ENCODE measurements at regions not wholly inside any gene's neighbourhood (a gene's known extent, or its start where the extent isn't known, plus 50 kb on each side); places are given as distances from the start of the nearest gene placed in this dataset.

GRCh38 chr6:91654357-91654756, 1067.5 kb upstream of the MAP3K7 start:
- Mint-ChIP-seq H3K36me3 (ENCODE audit: low read depth) (no peaks in the 10 kb centered on the region), H3K4me1 (peaks cover 8% of the 10 kb centered on the region), H3K9me3 (no peaks in the 10 kb centered on the region), H3K27ac (no peak overlapping the region), H3K4me3 (no peak overlapping the region), H3K27me3 (ENCODE audit: low read depth) (no peaks in the 10 kb centered on the region)
- TF ChIP-seq CTCF (IDR thresholded peaks at IDR 0.05; ENCODE audit: unreplicated experiment in 3 of 3) = no peak

- Mint-ChIP-seq H3K36me3 (ENCODE audit: low read depth) (no peaks in the 10 kb centered on the region), H3K27me3 (ENCODE audit: low read depth) (no peaks in the 10 kb centered on the region), H3K4me3 (no peak overlapping the region), H3K27ac (no peak overlapping the region), H3K4me1 (peaks cover 8% of the 10 kb centered on the region), H3K9me3 (no peaks in the 10 kb centered on the region)
- TF ChIP-seq CTCF (IDR thresholded peaks at IDR 0.05; ENCODE audit: unreplicated experiment in 3 of 3) = no peak
These were observed 1067.0 kb upstream of the MAP3K7 start for GRCh38 chr6:91653895-91654294.

GRCh38 chr6:91653076-91653723, 1066.3 kb upstream of the MAP3K7 start:
- Mint-ChIP-seq H3K4me1 (peaks cover 8% of the 10 kb centered on the region), H3K27ac (no peak overlapping the region), H3K9me3 (no peaks in the 10 kb centered on the region), H3K27me3 (ENCODE audit: low read depth) (no peaks in the 10 kb centered on the region), H3K4me3 (no peak overlapping the region), H3K36me3 (ENCODE audit: low read depth) (no peaks in the 10 kb centered on the region)
- TF ChIP-seq CTCF (IDR thresholded peaks at IDR 0.05; ENCODE audit: unreplicated experiment in 3 of 3) = no peak

- H3K9me3 Mint-ChIP-seq = peaks cover 7% of the 10 kb centered on the region
- no peak overlapping the region for H3K4me3 Mint-ChIP-seq
These were observed 1059.8 kb upstream of the MAP3K7 start for GRCh38 chr6:91646649-91647048.

GRCh38 chr6:91645811-91646210, 1058.9 kb upstream of the MAP3K7 start:
- H3K36me3 Mint-ChIP-seq (ENCODE audit: low read depth) = no peaks in the 10 kb centered on the region
- peaks cover 15% of the 10 kb centered on the region for H3K9me3 Mint-ChIP-seq
- H3K27ac Mint-ChIP-seq = no peak overlapping the region
- no peaks in the 10 kb centered on the region for H3K4me1 Mint-ChIP-seq
- H3K27me3 Mint-ChIP-seq (ENCODE audit: low read depth) = no peaks in the 10 kb centered on the region
- TF ChIP-seq CTCF (IDR thresholded peaks at IDR 0.05; ENCODE audit: unreplicated experiment in 3 of 3) = no peak
- no peak overlapping the region for H3K4me3 Mint-ChIP-seq

More at GRCh38 chr6:91646649-91647048, 1059.8 kb upstream of the MAP3K7 start:
- Mint-ChIP-seq H3K27ac (no peak overlapping the region), H3K27me3 (ENCODE audit: low read depth) (no peaks in the 10 kb centered on the region), H3K36me3 (ENCODE audit: low read depth) (no peaks in the 10 kb centered on the region), H3K4me1 (no peaks in the 10 kb centered on the region)
- TF ChIP-seq CTCF (IDR thresholded peaks at IDR 0.05; ENCODE audit: unreplicated experiment in 3 of 3) = no peak

GRCh38 chr6:91637217-91637616, 1050.3 kb upstream of the MAP3K7 start:
- peaks cover 16% of the 10 kb centered on the region for H3K4me1 Mint-ChIP-seq

More at GRCh38 chr6:91637217-91637616, 1050.3 kb upstream of the MAP3K7 start:
- H3K36me3 Mint-ChIP-seq (ENCODE audit: low read depth) = no peaks in the 10 kb centered on the region
- no peak overlapping the region for H3K27ac Mint-ChIP-seq
- H3K9me3 Mint-ChIP-seq = peaks cover 15% of the 10 kb centered on the region
- H3K4me3 Mint-ChIP-seq = no peak overlapping the region
- no peaks in the 10 kb centered on the region for H3K27me3 Mint-ChIP-seq (ENCODE audit: low read depth)
- no peak for TF ChIP-seq CTCF (IDR thresholded peaks at IDR 0.05; ENCODE audit: unreplicated experiment in 3 of 3)

Data from nephron (organoid).